Transverse colon (tissue), 3 donors: ENCODE measurements at regions not wholly inside any gene's neighbourhood (a gene's known extent, or its start where the extent isn't known, plus 50 kb on each side); places are given as distances from the start of the nearest gene placed in this dataset.

Experiments
- CTCF ChIP-seq, 5 experiments: fragments of 200-600 bp in 3 of 5; fragments of 450-650 bp in 2 of 5; sonication (generic) in 3 of 5; IDR thresholded peaks; 1 replicate in 2 of 5; 2 replicates in 3 of 5; pipeline ENCODE4 v1.5.1; 2016 to 2017; ENCODE audit warnings: antibody characterized with exemption in 5 of 5, inconsistent platforms in 3 of 5, mild to moderate bottlenecking in 2 of 5, moderate library complexity in 1 of 5
- EP300 ChIP-seq: sonication (generic); formaldehyde crosslinking; IDR thresholded peaks from one replicate; pipeline ENCODE4 v1.6.1; 2017; ENCODE audit warnings: antibody characterized with exemption, low read depth
- POLR2A ChIP-seq: fragments of 450-650 bp; IDR thresholded peaks from one replicate; pipeline ENCODE4 v1.6.1; 2016; ENCODE audit warnings: antibody characterized with exemption, mild to moderate bottlenecking, moderate library complexity

DNA sequence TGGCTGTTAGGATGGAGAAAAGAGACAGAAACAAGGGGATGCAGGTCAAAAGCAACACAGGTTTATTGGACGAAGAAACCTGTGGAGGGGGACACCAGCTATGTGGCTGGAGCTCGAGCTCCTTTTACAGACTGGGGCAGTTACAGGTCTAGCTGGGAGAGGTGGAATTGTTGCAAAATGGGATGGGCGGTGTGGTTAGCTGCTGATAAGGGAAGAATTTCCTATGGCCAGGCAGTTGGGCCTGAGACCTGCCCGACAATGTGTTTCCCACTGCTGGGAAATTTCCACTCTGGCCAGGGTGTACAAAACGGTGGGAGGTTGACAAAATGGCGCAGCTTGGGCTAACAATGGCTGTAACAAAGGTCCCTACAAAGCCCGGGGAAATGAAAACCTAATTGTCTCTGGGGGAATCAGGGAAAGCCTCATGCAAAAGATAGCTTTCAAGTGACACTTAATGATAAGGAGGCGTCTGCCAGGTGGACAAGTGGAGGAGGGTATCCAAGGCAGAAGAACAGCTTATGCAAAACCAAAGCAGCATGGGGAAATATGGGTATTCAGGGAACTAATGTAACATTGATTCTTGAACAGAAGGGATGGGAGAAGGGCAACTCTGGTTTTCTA lies 137.4 kb upstream of the SGO1 start:
- no peak for TF ChIP-seq EP300
- TF ChIP-seq CTCF (IDR thresholded peaks at IDR 0.05): no peak
- no peak for TF ChIP-seq POLR2A
